ENCODE measurements at regions not wholly inside any gene's neighbourhood (a gene's known extent, or its start where the extent isn't known, plus 50 kb on each side); places are given as distances from the start of the nearest gene placed in this dataset.

- TF ChIP-seq PATZ1 (CRISPR knock-in tag; IDR thresholded peaks at IDR 0.05; ENCODE audit: borderline replicate concordance), result no peak
- no peak for TF ChIP-seq SNAI2 (CRISPR knock-in tag; IDR thresholded peaks at IDR 0.05)
- TF ChIP-seq ISL1 (CRISPR knock-in tag; IDR thresholded peaks at IDR 0.05), result no peak
- TF ChIP-seq GLIS3 (CRISPR knock-in tag; IDR thresholded peaks at IDR 0.05), result no peak
- no peak for TF ChIP-seq TOX (CRISPR knock-in tag; IDR thresholded peaks at IDR 0.05; ENCODE audit: borderline replicate concordance)
- no peak for TF ChIP-seq TCF4 (CRISPR knock-in tag; IDR thresholded peaks at IDR 0.05; ENCODE audit: borderline replicate concordance)
- TF ChIP-seq ZNF565 (CRISPR knock-in tag; conservative IDR thresholded peaks at IDR 0.05; ENCODE audit: low read depth), result no peak
- TF ChIP-seq ZNF70 (CRISPR knock-in tag; IDR thresholded peaks at IDR 0.05), result no peak
- TF ChIP-seq CSDC2 (CRISPR knock-in tag; IDR thresholded peaks at IDR 0.05), result no peak
- no peak for TF ChIP-seq ZC3H10 (CRISPR knock-in tag; IDR thresholded peaks at IDR 0.05)
Observed at GRCh38 chr6:87794922-87795885, 93.2 kb upstream of the AKIRIN2 start.
